T-helper 1 cell (primary cell): ENCODE measurements at regions not wholly inside any gene's neighbourhood (a gene's known extent, or its start where the extent isn't known, plus 50 kb on each side); places are given as distances from the start of the nearest gene placed in this dataset.
A peak's percentile ranks its signal among the peaks of the same experiment; 100 is the strongest.
"Not testable (repeated sequence)": the region's sequence is repeated elsewhere in the genome, so short reads cannot be mapped to it uniquely, and the experiment has no call there.

Experiments
- DNase-seq, 5 donors: peaks; one replicate each; pipeline ENCODE4 v3.0.0-alpha.2; 2012 to 2020

DNA sequence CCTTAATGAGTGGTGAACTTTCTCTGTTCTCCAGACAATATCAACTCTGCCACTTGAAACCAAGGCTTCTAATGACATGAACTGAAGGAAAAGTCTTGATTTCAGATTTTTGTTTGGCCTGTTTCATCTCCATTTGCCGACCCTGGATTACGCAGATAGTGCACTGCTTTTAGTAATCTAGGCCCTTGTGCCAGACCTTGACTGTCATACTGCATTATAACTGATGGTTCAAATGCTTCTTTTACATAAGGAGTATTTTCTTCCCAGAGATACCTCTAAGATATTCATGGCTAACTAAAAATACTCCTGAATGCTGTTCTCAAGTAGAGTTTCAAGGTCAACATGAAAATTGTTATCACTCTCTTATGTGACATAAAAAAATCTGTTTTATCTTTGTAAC lies 238.7 kb upstream of the SEMA6A start:
- DNase-seq = no peak

DNA sequence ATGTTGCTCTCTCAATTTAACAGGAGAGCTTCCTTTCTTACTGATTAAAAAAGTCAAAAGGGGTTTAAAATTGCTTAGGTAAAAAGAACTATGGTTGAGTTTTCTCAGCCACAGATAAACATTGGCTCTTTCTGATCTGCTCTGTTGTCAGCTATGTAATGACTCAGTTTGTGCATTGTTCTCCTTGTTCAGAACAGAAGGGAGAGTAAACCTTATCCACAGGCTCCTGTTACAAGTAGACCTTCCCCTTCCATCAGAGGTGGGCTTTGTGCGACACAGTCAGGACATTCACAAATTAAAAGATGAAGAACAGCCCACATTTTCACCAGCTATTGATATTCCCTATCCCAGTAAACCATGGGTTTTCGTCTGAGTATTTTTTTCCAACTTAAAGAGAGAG lies 236.3 kb upstream of the SEMA6A start:
- no peak for DNase-seq

DNA sequence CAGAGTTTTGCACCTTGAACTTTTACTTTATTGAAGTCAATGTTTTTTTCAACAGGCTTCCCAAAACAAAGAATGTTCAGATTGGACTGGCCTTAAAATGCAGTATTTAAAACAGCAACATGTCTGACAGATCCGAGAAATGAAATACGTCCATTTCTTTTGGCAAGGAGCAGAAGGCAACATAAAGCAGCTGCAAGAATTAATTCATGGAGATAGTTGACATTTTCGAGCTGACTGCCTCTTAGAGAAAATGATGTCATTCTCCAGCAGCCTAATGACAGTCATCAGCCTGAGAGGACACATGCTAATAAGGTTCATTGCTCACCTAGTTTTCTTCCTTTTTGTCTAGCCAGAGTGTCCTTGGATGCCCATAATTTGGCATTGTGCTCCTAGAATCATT lies 232.2 kb upstream of the SEMA6A start:
- DNase-seq = no peak

DNA sequence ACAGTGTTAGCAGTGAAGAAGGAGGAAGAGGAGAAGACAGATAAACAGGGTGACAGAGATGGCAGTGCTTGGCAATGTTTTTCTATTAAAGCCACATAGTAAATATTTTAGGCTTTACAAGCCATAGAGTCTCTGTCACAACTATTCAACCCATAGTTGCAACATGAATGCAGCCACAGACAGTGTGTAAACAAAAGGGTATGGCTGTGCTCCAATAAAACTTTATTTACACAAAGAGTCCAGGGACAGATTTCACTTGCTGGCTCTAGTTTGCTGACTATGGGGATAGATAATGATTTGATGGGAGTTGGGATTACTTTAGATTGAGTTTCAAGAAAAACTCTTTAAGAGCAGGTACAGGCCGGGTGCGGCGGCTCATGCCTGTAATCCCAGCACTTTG lies 224.8 kb upstream of the SEMA6A start:
- DNase-seq = no peak

DNA sequence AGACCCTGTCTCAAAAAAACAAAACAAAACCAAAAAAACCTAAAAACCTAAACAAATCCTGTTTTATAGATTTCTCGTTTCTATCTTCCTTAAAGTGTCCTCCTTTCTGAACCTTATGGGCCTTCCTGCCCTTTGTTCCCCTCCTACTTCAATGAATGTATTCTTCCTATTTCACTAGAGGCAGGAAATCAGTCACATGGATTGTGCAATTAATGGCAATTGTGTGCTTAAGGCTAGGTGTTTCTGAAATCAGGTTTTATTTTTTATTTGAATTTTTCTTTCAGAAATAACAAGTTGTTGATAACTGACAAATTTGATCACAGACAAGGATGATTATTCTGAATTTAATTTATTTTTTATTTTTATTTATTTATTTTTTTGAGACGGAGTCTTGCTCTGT lies 220.6 kb upstream of the SEMA6A start:
- DNase-seq = no peak

DNA sequence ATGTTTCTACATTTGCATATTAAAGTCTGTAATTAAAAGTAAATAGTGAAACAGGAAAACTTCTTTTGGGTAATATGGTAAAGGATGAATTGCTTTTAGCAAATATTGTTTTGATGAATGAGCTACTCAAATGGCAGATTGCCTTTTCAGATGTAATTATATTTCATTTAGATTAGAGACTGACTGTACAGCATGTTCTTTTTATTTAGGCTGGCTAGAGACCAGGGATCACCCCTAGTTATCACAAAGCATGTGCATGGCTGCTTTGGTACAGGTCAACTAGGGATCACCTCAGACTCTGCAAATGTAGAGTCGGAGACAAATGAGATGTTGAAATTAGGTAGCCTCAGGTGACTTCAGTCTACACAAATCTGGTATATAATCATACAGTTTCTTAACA lies 214.9 kb upstream of the SEMA6A start:
- DNase-seq = no peak

DNA sequence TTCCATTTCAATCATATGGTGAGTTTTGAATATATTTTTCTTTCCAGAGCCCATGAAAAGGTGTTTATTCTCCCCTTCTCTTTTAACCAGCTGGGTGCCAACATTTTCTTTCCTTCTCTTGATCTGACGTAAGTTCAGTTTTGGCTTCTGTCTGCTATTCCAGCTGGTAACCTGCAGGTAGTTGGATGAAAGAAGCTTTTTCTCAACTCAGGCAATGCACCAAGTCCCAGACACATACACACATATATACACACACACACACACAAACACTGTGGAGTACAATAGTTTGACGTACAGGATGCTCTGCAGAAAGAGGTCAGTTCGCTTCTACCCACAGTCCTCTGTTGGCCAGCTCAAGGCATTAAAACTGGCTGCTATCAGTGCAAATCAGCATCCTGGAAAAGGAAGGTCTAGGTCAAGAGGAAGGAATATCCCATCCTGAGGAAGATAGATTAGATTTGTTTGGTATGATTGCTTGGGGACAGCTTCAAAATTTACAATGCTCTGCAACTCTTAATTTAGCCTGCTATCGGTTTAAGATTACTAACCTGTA lies 214.3 kb upstream of the SEMA6A start:
- no peak for DNase-seq

DNA sequence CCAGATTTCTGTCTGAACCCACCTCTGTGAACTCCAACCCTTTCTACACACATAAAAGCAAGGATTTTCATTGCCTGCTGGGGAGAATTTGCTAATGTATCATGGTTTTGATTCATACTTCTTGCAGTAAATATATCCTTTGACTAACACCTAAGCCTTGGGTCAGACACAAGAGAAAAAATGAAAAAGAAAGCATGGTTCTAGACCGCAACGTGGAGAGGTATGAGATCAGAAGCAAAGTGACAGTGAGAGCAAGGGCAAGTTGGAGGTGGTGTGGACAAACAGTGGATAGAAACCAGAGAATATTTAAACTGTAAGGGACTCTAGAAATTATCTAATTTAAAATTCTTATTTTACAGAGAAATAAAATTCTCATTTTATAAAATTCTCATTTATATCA lies 212.9 kb upstream of the SEMA6A start:
- no peak for DNase-seq

DNA sequence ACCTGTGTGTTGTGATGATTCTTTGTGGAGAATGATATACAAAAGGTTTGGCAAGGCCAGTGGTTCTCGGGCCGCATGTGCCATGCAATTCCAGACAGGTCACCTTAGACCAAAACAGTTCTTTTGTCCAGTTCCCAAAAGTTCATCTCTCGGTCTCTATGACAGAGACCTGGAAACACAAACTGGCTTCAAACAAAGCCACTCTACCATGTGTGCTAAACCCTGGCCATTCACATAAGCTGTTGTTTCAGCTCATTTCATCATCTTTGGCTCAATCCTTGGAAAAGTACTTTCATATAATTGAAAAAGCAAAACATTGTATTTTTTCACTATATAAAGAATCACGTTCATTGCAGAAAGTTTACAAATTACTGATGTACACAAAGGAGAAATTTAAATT lies 210.5 kb upstream of the SEMA6A start:
- no peak for DNase-seq

DNA sequence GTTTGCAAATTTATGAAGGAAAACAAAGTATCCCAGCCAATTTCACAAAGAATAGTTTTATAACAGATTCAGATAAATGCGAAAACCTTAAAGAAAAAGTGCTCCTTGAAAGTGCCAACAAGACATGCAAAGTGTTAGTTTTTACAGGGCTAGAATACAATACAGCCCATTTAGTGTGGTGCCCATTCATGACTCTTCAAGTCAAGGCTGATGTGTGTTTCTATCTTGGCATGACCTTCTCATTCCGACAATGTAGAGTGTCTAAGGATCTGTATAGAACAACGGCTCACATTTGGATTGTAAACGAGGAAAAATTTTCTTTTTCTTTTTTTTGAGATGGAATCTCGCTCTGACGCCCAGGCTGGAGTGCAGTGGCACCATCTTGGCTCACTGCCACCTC lies 205.2 kb upstream of the SEMA6A start:
- DNase-seq = no peak

DNA sequence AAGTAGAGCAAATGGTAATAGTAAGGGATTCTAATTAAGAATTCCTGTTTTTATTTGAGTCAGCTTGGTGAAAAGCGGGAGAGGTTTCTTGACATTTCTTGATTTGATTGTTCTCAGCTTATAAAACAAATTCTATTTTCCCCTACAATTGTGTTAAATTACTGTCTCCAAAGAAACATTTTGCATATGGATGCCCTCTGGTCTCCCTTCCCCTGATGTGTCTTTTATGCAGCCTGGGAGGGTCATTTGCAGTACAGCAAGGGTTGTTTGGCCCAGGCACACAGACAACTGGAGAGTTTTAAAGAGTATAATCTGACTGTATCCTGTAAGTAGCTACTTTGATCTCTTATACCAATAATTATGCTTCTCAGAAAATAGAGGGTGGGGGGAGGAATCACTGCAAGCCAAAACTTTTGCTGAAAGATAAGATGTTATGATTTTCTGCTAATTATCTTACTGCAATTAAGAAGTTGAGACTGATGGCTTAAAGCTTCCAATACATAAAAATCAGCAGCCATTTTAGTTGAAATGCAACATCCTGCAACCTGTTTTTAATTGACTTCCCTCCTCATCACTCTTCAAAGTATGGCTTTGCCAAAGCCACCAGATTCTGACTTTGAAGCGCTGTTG lies 204.1 kb upstream of the SEMA6A start:
- DNase-seq = no peak

DNA sequence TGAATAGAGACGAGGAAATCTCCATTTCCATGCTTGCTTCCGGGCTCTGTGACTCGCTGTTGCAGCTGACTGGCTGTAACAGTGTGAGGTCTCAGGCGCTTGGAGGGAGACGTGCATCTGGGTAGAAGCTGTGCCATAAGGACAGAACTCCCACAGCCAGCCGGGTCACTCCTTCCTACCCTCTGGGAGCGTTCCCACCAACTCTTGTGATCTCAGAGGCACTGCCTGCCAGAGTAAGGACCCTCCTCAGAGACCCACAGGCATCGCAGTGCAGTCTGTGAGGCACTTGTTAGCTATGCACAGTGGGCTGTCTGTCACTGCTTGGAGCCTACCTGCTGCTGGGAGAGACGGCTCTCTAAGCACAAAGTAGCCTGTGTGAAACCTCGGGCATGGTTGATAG lies 203.4 kb upstream of the SEMA6A start:
- DNase-seq = no peak

DNA sequence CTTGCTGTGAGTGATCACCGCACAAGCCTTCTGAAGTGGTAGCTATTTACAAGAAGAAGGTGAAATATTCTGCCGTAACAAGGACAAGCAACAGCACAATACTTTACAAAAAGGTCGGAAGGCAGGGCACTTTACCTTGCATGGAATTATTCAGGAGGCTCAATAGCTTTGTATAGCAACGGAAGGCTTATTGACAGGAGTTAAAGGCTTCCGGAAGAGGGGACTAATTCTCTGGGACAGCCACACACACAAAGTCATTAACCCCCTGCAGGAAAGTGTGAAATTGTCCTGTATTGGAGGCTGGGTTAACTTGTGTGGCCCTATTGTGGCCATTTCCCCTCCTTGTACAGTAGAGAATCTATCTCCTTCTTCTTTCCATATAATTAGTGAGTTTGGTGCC lies 199.3 kb upstream of the SEMA6A start:
- no peak for DNase-seq

DNA sequence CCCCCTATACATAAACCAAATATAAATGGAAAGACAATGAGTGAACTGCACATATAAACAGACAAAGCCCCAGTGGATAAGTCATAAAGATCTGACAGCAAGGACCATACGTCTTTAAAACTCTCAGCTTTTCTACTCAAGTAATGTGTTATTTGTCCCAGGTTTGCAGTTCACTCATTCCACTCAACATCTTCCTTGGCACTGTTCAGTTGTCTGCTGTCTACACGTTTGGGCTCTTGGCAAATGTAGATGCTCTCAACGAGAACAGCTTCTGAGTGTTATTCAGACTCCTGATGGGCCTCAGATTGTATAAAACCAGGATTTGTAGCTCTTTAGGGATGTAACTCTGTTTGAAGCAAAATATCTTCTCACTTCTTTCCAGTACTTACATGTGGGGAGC lies 198.2 kb upstream of the SEMA6A start:
- no peak for DNase-seq

DNA sequence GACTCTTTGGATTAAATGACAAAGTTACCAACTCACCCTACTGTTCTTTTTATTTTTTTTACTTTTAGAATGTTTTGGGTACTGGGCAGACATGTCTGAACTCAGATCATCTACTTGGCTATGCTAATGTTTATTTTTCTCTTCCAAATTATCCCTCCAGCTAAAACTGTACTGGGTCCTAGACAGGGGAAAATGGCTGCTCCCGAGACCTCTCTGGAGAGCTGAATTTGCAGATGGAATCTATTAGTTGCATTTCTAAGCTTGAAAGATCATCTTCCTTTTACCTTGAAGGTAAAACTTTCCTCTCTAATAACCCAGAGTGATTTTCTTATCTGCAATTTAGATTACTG lies 197.5 kb upstream of the SEMA6A start:
- no peak for DNase-seq

DNA sequence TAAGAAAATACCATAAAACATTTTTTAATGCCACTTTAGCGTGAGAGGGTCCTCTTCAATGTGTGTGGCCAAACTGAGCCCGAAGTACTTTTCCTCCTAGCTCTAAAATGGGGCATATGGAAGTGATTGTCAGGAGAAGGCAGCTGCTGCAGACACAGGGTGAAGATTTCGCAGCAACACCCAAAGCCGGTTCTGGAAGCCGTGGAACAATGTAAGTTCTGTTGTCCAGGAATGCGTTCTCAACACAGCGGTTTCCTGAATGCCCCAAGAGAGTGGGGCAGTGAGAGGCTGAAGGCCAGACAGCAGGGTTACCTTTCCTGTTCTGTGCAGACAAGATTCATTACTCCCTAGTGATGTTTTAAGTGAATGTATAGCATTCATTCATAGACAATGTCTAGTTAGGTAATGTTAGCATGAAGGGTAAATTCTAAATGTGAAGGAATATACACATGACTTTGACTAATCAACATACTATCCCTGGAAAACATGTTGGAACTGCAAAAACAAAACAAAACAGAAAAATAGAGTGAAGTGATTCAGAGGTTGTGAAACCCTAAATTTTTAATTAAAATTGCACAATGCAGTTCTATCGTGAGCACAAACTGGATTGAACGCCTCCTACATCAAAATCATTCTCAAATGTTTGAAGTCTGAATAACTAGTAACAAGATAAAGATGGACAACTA lies 197.0 kb upstream of the SEMA6A start:
- no peak for DNase-seq

DNA sequence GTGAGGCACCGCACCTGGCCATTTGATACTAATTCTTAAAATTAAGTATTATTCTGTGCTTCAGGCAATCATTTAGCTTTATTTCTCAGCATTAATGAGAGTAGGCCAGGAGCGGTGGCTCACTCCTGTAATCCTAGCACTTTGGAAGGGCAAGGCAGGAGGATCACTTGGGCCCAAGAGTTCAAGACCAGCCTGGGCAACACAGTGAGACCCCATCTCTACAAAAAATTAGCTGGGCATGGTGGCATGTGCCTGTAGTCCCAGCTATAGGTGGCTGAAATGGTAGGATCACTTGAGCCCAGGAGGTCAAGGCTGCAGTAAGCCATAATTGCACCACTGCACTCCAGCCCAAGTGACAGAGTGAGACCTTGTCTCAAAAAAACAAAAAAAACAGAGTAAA lies 195.3 kb upstream of the SEMA6A start:
- DNase-seq = not testable (repeated sequence)

DNA sequence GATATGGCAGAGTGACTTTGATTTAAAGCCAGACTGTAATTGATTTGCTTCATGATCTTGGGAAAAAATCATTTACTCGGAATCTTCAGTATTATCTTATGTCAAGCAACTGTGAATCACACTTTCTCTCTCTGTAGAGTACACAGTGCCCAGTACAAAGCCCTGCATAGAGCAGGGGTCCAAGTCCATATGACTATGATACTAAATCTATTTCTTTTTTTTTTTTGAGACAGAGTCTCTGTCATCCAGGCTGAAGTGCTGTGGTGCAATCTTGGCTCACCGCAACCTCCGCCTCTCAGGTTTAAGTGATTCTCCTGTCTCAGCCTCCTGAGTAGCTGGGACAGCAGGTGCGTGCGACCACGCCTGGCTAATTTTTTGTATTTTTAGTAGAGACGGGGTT lies 194.8 kb upstream of the SEMA6A start:
- no peak for DNase-seq

DNA sequence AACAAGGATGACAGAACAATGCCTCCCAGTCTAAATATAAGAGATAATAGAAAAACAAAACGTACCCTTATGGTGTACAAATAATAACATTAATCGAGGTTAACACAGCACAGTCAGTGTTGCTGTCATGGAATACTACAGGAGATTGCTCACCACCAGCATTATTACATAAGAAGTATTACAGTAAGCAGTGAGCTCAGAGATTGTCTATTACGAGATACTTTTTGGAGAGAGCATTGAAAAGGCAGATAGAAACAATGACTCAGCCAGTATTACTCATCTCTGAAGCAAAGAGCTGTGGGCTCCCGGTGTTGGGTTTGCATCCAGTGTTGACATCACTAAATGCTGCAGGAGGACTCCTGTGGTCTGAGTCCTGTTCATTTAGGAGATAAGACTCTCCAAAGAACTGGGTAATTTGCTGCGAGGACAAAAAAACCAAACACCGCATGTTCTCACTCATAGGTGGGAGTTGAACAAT lies 191.9 kb upstream of the SEMA6A start:
- peak in 1 of 5 donors; percentile 31 for DNase-seq

DNA sequence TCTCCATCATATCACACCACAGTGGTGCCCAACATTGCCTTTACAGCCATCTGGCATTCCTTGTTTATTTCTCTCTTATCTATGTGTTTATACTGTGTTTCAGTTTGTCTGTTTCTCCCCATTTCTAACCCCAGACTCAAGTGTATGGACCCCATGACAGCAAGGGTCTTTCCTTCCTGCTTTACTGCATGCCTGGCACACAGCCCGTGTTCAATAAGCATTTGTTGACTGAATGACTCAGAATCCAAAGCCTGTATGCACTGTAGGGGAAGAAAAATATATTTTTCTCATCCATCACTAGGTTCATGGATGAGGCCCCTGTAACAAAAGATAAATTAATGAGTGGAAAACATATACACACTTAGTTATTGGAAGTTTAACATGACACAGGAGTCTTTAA lies 190.8 kb upstream of the SEMA6A start:
- no peak for DNase-seq

DNA sequence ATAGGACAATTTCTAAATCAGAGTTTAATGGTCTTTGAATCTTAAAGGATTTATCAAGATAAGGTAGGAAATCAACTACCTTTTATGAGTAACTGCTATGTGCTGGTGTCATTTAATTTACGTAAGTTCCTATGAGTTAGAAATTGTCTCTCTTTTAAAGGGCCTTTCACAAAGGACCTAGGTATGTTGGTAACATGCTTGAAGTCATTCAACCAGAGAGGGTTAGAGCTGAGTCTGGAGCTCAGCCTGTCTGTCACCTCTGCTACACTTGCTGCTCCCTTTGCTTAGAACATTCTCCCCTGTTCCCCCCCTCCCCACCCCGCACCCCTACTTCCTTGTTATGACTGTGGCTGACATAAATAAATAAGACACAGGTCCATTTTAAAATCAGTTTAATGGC lies 190.3 kb upstream of the SEMA6A start:
- DNase-seq = no peak

DNA sequence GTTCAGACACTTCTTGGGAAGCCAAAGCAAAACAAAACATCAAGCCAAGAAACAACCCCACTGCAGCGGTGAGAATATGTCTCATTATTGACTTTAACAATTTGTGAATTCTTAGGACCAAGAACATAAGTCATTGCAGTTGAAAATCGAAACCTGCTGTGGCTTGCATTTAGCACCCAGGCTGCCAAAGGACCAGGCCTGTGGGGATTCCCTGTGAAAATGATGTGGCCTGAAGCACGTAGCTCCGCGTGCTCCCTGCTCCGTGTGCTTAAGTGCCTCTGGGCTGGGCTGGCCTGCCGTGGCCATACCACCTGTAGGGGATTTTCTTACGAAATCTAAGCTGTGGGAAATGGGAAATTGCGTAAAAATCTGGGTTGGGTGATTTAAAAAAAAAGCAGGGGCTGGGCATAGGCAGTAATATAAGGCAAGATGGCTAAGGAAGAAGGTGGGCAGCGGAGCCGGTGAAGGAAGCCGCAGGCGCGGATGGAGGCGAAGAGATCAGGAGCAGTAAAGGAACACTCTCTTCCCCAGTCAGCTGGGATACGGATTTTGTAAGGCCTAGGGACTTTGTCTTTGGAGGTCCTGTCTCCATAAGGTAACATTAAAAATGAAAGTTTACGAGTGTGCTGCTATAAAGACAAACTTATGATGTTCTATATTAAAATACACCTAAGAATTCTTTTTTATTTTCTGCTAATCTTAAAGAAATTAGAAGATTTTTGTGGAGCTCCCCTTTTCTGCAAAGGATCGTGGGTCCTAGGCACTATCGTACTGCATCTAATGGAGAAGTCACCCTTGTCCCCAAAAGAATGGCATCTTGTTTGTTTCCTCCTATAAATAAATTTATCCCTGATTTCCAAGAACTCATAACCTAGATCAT lies 189.6 kb upstream of the SEMA6A start:
- DNase-seq = no peak

DNA sequence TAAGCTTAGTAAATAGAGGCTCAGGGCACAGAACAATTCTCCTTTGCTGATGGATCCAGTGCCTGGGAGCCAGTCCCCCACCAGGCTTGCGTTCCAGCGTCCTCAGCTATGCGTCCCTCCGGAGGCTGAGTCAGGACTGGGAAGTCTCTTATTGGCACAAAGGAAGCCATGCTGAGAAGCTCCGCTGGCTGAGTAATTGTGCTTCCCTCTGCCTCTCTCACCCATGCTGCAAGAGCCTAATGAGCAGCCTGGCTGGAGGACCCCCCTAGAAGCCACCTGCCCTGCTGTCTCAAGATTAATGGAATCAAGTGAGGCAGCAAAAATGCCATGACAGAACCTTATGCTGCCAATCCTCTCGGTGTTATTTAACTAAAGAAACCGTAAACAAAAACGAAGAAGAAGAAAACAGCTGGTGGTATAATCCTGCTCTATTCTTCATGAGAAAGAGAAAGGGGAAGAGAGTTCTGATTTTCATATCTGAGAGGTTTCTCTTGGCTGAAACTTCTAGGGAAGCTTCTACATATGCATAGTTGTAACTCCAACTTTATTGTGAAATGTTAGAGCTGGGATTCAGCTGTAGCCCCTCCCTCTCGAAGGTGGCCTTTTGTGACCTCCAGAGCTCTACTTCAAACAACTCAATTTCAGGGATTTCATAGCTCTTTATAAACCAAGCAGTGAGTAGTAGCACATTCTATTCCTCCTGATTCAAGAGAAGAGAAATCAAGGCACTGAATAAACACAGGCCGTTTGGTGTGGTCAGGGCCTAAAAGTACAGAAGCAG lies 185.4 kb upstream of the SEMA6A start:
- no peak for DNase-seq
